GM19193 (cell line): ENCODE measurements at regions not wholly inside any gene's neighbourhood (a gene's known extent, or its start where the extent isn't known, plus 50 kb on each side); places are given as distances from the start of the nearest gene placed in this dataset.

Experiments used
- POLR2A ChIP-seq: IDR thresholded peaks from 4 replicates; pipeline ENCODE4 v1.6.1; 2011; ENCODE audit not compliant: insufficient read depth, insufficient read length; ENCODE audit errors: extremely low read depth

- TF ChIP-seq POLR2A = no peak
These were observed 82.5 kb upstream of the CAMK1G start for GRCh38 chr1:209500993-209501392.

- no peak for TF ChIP-seq POLR2A
These were observed 80.3 kb upstream of the CAMK1G start for GRCh38 chr1:209503196-209503595.

- TF ChIP-seq POLR2A = no peak
These were observed 78.9 kb upstream of the CAMK1G start for GRCh38 chr1:209504571-209504970.

GRCh38 chr1:209505044-209505443 is 78.5 kb upstream of the CAMK1G start:
- no peak for TF ChIP-seq POLR2A

- no peak for TF ChIP-seq POLR2A
These were observed 77.4 kb upstream of the CAMK1G start for GRCh38 chr1:209506101-209506500.

GRCh38 chr1:209509039-209509438 is 74.5 kb upstream of the CAMK1G start:
- no peak for TF ChIP-seq POLR2A

- no peak for TF ChIP-seq POLR2A
These were observed 73.5 kb upstream of the CAMK1G start for GRCh38 chr1:209510063-209510462.

GRCh38 chr1:209511169-209511568 is 72.3 kb upstream of the CAMK1G start:
- no peak for TF ChIP-seq POLR2A

GRCh38 chr1:209512821-209513220 is 70.7 kb upstream of the CAMK1G start:
- TF ChIP-seq POLR2A = no peak

- TF ChIP-seq POLR2A = no peak
These were observed 70.3 kb upstream of the CAMK1G start for GRCh38 chr1:209513226-209513625.

- no peak for TF ChIP-seq POLR2A
These were observed 66.5 kb upstream of the CAMK1G start for GRCh38 chr1:209516771-209517680.

GRCh38 chr1:209517681-209518050 is 65.8 kb upstream of the CAMK1G start:
- TF ChIP-seq POLR2A = no peak

- TF ChIP-seq POLR2A = no peak
These were observed 63.7 kb upstream of the CAMK1G start for GRCh38 chr1:209519786-209520185.

GRCh38 chr1:209522826-209523225 is 60.7 kb upstream of the CAMK1G start:
- TF ChIP-seq POLR2A = no peak

GRCh38 chr1:209526137-209526536 is 57.4 kb upstream of the CAMK1G start:
- TF ChIP-seq POLR2A = no peak

- TF ChIP-seq POLR2A = no peak
These were observed 56.1 kb upstream of the CAMK1G start for GRCh38 chr1:209527372-209527771.
